ENCODE measurements at regions not wholly inside any gene's neighbourhood (a gene's known extent, or its start where the extent isn't known, plus 50 kb on each side); places are given as distances from the start of the nearest gene placed in this dataset.

DNA sequence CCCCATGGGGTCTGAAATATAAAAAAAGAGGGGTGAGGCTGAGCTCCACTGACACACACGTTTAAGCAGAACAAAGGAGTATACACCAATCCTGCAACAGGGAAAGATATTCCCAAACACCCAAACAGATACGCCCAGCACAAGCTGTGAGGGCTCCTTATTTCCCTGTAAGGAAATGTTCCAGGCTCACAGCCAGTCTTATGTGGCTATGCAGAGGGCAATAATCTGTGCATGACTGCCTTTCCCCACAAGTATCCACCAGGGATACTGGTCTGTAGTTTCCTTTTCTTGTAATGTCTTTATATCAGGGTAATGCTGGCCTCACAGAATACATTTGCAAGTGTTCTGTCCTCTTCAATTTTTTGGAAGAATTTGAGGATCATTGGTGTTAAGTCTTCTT lies 141.7 kb upstream of the DAAM1 start:
- TF ChIP-seq, protein P1, sequence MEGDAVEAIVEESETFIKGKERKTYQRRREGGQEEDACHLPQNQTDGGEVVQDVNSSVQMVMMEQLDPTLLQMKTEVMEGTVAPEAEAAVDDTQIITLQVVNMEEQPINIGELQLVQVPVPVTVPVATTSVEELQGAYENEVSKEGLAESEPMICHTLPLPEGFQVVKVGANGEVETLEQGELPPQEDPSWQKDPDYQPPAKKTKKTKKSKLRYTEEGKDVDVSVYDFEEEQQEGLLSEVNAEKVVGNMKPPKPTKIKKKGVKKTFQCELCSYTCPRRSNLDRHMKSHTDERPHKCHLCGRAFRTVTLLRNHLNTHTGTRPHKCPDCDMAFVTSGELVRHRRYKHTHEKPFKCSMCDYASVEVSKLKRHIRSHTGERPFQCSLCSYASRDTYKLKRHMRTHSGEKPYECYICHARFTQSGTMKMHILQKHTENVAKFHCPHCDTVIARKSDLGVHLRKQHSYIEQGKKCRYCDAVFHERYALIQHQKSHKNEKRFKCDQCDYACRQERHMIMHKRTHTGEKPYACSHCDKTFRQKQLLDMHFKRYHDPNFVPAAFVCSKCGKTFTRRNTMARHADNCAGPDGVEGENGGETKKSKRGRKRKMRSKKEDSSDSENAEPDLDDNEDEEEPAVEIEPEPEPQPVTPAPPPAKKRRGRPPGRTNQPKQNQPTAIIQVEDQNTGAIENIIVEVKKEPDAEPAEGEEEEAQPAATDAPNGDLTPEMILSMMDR (IDR thresholded peaks at IDR 0.05): no peak

DNA sequence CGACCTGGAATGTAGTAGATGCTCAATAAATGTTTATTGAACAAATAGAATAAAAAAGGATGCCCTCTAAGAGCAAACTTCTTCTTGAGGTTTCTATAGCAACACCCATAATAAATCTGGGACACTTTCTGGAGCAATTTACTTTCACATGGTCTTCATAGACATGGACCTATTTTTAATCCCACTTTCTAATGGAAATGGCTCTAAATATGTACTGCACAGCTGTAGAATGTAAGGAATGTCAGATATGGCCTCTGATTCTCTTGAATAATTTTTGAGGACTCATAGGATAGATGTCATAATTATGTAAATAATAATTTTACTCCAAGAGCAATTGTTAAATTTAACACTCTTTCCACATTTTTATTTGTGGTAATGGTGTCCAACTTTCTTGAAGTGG lies 133.5 kb upstream of the DAAM1 start:
- TF ChIP-seq, protein P1 (IDR thresholded peaks at IDR 0.05): no peak

DNA sequence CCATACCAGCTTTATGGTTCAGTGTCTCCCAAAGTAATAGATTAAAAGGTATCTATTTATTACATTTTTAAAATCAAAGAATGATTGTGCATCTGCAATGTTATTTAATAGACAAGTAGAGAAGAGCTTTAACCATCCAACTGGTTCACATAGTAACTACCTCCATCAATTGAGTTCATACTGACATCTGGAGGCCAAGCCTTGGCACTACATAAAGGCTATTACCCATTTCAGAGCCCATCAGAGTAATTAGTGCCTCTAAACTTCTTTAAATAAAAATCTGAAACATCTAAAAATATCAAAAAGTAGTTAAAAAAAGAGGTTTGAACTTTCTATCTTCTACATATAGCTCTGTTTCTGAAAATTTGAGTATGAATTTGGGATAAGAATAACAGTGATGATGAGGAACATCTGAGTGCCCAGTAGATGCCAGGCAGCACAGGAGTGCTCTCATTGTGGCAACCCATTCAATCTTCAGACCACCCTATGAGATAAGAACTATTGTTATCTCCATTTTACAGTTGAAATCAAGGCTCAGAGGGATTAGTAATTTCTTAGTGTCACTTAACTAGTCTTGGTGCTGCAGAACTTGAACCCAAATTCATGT lies 132.9 kb upstream of the DAAM1 start:
- TF ChIP-seq, protein P1 (IDR thresholded peaks at IDR 0.05): peak; percentile 82

DNA sequence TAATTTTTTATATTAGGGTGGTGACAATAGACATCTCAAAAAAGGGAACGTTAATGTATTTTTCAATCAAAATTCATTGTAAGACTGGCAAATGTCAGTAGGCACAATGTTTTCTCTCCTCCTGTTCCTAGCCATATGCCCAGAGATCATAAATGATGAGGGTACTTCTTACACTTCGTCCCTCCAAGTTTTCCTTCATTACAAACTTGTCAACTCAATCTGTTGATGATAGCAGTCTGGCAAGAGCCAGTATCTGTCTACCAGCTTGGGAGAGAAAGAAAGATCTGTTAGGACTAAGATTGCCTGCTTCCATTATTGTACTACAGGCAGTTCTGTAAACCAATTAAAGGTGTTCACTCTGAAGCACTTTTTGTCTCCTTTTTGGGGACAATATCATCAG lies 130.9 kb upstream of the DAAM1 start:
- TF ChIP-seq, protein P1 (IDR thresholded peaks at IDR 0.05): no peak

DNA sequence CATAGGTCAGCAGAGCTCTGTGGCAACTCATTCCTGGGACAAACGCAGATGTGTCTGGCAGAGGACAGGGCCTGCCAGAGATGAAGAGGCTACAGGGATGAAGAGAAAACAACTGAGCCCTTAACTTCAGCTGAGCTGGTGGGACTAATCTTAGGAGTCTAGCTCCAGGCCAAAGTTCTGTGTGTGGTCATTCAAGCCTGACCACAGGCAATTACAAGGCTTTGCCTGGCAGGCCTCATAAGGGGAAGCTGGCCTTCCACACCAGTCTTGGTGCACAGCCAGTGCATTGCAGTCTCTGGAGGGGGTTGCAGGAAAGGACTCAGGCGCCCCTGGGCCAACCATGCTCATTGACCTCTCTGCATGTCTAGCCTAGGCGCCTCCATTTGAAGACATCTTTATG lies 127.6 kb upstream of the DAAM1 start:
- TF ChIP-seq, protein P1 (IDR thresholded peaks at IDR 0.05): no peak

DNA sequence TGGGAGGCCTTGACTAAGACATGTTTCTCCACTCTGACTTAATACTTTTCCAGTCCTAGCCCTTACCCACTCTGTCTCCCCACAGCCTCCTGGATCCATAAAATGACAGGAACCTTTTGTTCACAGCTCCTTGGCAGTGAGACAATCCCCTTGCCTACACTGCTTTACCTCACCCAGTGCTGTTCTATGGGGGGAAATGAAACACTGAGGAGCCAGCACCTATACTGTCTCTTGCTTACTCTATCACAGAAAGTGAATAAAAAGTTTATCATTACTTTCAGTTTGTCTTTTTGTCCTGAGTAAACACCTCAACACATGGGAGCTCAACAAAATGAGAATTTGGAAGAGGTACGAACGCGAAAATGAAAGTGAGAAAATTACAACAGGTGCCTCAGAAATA lies 127.2 kb upstream of the DAAM1 start:
- TF ChIP-seq, protein P1 (IDR thresholded peaks at IDR 0.05): no peak

DNA sequence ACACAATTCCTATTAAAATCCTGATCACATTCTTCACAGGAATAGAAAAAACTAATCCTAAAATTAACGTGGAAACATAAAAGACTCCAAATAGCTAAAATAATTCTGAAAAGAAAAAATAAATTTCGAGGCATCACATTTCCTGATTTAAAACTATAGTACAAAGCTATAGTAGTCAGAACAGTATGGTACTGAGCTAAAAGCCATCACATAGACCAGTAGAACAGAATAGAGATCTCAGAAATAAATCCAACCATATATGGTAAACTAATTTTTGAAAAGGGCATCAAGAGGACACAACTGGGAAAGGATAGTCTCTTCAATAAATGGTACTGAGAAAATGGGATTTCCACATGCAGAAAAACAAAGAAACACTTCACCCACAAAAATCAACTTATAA lies 125.2 kb upstream of the DAAM1 start:
- TF ChIP-seq, protein P1 (IDR thresholded peaks at IDR 0.05): no peak

All from LNCAP (cell line).